Vagina (tissue), 2 donors: ENCODE measurements at regions not wholly inside any gene's neighbourhood (a gene's known extent, or its start where the extent isn't known, plus 50 kb on each side); places are given as distances from the start of the nearest gene placed in this dataset.

Experiments
- POLR2A ChIP-seq, 2 donors: fragments of 450-650 bp; IDR thresholded peaks; one replicate each; pipeline ENCODE4 v1.6.1; 2017; ENCODE audit warnings: antibody characterized with exemption in 2 of 2, mild to moderate bottlenecking in 2 of 2, moderate library complexity in 2 of 2
- POLR2AphosphoS5 ChIP-seq, 2 donors: sonication (generic); formaldehyde crosslinking; IDR thresholded peaks; one replicate each; pipeline ENCODE4 v1.9.0; 2017; ENCODE audit warnings: antibody characterized with exemption in 2 of 2, mild to moderate bottlenecking in 2 of 2, low read depth in 1 of 2; ENCODE audit not compliant: insufficient read depth in 1 of 2
- TF ChIP-seq, protein P1 (sequence below), 3 experiments: fragments of 450-650 bp in 2 of 3; fragments of 200-600 bp in 1 of 3; sonication (generic) in 1 of 3; IDR thresholded peaks; one replicate each; pipeline ENCODE4 v1.5.1; 2017 to 2019; ENCODE audit warnings: antibody characterized with exemption in 3 of 3, mild to moderate bottlenecking in 2 of 3, moderate library complexity in 2 of 3

DNA sequence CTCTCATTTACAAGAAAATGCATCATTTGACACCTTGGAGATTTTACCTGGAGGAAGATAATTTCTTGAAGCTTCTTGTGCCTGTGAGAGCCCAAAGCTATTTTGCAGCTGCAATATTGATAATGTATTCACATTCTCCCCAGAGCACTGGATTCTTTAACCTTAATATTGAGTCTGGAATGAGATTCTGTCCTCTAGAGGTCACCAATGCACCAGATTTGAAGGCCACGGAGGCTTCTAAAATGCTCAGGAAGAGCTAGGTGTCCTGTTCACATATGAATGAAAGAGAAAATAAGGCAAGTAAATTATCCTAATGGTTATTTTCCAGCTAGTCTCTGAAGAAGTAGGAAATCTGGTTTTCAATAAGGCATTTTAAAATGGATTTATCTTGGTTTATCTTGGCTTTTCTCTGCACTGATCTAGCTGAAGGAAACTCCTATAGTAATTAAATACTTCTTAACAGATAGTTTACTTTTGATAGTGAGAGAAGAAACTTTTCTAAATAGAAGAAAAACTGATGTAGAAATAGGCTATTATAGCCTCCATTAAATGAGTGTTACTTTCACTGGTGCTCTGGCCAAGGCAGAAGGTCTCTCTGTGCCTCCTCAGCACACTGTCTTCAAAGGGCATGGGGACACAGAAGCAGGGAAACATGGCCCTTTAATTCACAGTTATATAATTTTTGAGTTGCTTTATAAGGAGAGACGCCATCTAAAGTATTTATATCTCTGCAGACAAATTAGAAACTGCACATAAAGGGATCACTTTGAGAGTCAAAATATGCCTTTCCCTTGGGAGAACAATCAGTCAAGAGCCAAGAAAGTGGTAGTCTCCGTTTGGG is 297.0 kb upstream of the ACTBL2 start:
- TF ChIP-seq POLR2A (IDR thresholded peaks at IDR 0.05) (no peak), POLR2AphosphoS5 (IDR thresholded peaks at IDR 0.05; ENCODE audit: insufficient read depth in 1 of 2, low read depth in 1 of 2) (no peak)
- TF ChIP-seq, protein P1, sequence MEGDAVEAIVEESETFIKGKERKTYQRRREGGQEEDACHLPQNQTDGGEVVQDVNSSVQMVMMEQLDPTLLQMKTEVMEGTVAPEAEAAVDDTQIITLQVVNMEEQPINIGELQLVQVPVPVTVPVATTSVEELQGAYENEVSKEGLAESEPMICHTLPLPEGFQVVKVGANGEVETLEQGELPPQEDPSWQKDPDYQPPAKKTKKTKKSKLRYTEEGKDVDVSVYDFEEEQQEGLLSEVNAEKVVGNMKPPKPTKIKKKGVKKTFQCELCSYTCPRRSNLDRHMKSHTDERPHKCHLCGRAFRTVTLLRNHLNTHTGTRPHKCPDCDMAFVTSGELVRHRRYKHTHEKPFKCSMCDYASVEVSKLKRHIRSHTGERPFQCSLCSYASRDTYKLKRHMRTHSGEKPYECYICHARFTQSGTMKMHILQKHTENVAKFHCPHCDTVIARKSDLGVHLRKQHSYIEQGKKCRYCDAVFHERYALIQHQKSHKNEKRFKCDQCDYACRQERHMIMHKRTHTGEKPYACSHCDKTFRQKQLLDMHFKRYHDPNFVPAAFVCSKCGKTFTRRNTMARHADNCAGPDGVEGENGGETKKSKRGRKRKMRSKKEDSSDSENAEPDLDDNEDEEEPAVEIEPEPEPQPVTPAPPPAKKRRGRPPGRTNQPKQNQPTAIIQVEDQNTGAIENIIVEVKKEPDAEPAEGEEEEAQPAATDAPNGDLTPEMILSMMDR (IDR thresholded peaks at IDR 0.05), result peak; percentile 50 to 71 (median 64)
